GM12878 (cell line): ENCODE measurements at regions not wholly inside any gene's neighbourhood (a gene's known extent, or its start where the extent isn't known, plus 50 kb on each side); places are given as distances from the start of the nearest gene placed in this dataset.

Experiments
- ATF7 ChIP-seq: fragments of 450-650 bp; IDR thresholded peaks from 2 replicates; pipeline ENCODE4 v1.6.1; 2016; ENCODE audit warnings: low read depth, mild to moderate bottlenecking
- CUX1 ChIP-seq: IDR thresholded peaks from 2 replicates; pipeline ENCODE4 v1.6.1; 2012; ENCODE audit warnings: improper control_type of control experiment, low read depth, low read length; ENCODE audit not compliant: insufficient replicate concordance
- FOXM1 ChIP-seq: IDR thresholded peaks from 2 replicates; pipeline ENCODE4 v1.6.1; 2012; ENCODE audit warnings: low read depth, mild to moderate bottlenecking, inconsistent platforms, low read length, moderate library complexity
- POLR2AphosphoS5 ChIP-seq: IDR thresholded peaks from 2 replicates; pipeline ENCODE4 v1.6.1; 2011; ENCODE audit warnings: mild to moderate bottlenecking, low read length, inconsistent platforms
- RB1 ChIP-seq: fragments of 450-650 bp; formaldehyde crosslinking; IDR thresholded peaks from 2 replicates; pipeline ENCODE4 v1.6.1; 2017; ENCODE audit warnings: mild to moderate bottlenecking, borderline replicate concordance
- RBBP5 ChIP-seq: fragments of 200-600 bp; sonication (generic); conservative IDR thresholded peaks from 2 replicates; pipeline ENCODE4 v1.6.1; 2016
- SMAD1 ChIP-seq: fragments of 450-650 bp; IDR thresholded peaks from 2 replicates; pipeline ENCODE4 v1.6.1; 2018; ENCODE audit warnings: mild to moderate bottlenecking, low read depth; ENCODE audit not compliant: partially characterized antibody
- TCF7 ChIP-seq: IDR thresholded peaks from 2 replicates; pipeline ENCODE4 v1.6.1; 2014; ENCODE audit warnings: antibody characterized with exemption, borderline replicate concordance
- YY1 ChIP-seq: IDR thresholded peaks from 2 replicates; pipeline ENCODE4 v1.6.1; 2011; ENCODE audit warnings: low read depth, mild to moderate bottlenecking, low read length
- ZBED1 ChIP-seq: IDR thresholded peaks from 2 replicates; pipeline ENCODE4 v1.6.1; 2016; ENCODE audit warnings: borderline replicate concordance
- ZNF592 ChIP-seq: fragments of 450-650 bp; IDR thresholded peaks from 2 replicates; pipeline ENCODE4 v1.6.1; 2017; ENCODE audit warnings: mild to moderate bottlenecking, moderate library complexity
- TF ChIP-seq, protein P1 (sequence below): IDR thresholded peaks from 2 replicates; pipeline ENCODE4 v1.6.1; 2012; ENCODE audit warnings: mild to moderate bottlenecking, low read depth, low read length

- TF ChIP-seq CUX1 (no peak), POLR2AphosphoS5 (no peak), FOXM1 (no peak), SMAD1 (no peak), TCF7 (no peak), RBBP5 (no peak), YY1 (no peak), ATF7 (no peak), ZBED1 (no peak), ZNF592 (no peak), RB1 (no peak)
- TF ChIP-seq, protein P1, sequence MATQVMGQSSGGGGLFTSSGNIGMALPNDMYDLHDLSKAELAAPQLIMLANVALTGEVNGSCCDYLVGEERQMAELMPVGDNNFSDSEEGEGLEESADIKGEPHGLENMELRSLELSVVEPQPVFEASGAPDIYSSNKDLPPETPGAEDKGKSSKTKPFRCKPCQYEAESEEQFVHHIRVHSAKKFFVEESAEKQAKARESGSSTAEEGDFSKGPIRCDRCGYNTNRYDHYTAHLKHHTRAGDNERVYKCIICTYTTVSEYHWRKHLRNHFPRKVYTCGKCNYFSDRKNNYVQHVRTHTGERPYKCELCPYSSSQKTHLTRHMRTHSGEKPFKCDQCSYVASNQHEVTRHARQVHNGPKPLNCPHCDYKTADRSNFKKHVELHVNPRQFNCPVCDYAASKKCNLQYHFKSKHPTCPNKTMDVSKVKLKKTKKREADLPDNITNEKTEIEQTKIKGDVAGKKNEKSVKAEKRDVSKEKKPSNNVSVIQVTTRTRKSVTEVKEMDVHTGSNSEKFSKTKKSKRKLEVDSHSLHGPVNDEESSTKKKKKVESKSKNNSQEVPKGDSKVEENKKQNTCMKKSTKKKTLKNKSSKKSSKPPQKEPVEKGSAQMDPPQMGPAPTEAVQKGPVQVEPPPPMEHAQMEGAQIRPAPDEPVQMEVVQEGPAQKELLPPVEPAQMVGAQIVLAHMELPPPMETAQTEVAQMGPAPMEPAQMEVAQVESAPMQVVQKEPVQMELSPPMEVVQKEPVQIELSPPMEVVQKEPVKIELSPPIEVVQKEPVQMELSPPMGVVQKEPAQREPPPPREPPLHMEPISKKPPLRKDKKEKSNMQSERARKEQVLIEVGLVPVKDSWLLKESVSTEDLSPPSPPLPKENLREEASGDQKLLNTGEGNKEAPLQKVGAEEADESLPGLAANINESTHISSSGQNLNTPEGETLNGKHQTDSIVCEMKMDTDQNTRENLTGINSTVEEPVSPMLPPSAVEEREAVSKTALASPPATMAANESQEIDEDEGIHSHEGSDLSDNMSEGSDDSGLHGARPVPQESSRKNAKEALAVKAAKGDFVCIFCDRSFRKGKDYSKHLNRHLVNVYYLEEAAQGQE = no peak
Measured at GRCh38 chr21:32834916-32835235, 63.3 kb upstream of the PAXBP1 start (continued).
